ENCODE measurements at regions not wholly inside any gene's neighbourhood (a gene's known extent, or its start where the extent isn't known, plus 50 kb on each side); places are given as distances from the start of the nearest gene placed in this dataset.

GRCh38 chr5:2491846-2492245, 259.6 kb downstream of the IRX2 start:
- TF ChIP-seq, protein P1, sequence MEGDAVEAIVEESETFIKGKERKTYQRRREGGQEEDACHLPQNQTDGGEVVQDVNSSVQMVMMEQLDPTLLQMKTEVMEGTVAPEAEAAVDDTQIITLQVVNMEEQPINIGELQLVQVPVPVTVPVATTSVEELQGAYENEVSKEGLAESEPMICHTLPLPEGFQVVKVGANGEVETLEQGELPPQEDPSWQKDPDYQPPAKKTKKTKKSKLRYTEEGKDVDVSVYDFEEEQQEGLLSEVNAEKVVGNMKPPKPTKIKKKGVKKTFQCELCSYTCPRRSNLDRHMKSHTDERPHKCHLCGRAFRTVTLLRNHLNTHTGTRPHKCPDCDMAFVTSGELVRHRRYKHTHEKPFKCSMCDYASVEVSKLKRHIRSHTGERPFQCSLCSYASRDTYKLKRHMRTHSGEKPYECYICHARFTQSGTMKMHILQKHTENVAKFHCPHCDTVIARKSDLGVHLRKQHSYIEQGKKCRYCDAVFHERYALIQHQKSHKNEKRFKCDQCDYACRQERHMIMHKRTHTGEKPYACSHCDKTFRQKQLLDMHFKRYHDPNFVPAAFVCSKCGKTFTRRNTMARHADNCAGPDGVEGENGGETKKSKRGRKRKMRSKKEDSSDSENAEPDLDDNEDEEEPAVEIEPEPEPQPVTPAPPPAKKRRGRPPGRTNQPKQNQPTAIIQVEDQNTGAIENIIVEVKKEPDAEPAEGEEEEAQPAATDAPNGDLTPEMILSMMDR (IDR thresholded peaks at IDR 0.05) = no peak
- no peak for TF ChIP-seq EP300 (IDR thresholded peaks at IDR 0.05)

Data from suprapubic skin (tissue), 3 donors.